ENCODE measurements at regions not wholly inside any gene's neighbourhood (a gene's known extent, or its start where the extent isn't known, plus 50 kb on each side); places are given as distances from the start of the nearest gene placed in this dataset.

GRCh38 chr7:25830215-25830614 is 321.8 kb upstream of the NFE2L3 start:
- no peak for DNase-seq

GRCh38 chr7:25831062-25831691 is 320.8 kb upstream of the NFE2L3 start:
- DNase-seq = no peak

GRCh38 chr7:25831831-25832411 is 320.1 kb upstream of the NFE2L3 start:
- DNase-seq = no peak

- DNase-seq = no peak
Observed at GRCh38 chr7:25832456-25832855, 319.5 kb upstream of the NFE2L3 start.

GRCh38 chr7:25832929-25833328 is 319.1 kb upstream of the NFE2L3 start:
- no peak for DNase-seq

- DNase-seq = no peak
Observed at GRCh38 chr7:25834050-25834449, 317.9 kb upstream of the NFE2L3 start.

- DNase-seq = no peak
Observed at GRCh38 chr7:25835197-25835596, 316.8 kb upstream of the NFE2L3 start.

- DNase-seq = no peak
Observed at GRCh38 chr7:25839084-25839769, 312.8 kb upstream of the NFE2L3 start.

GRCh38 chr7:25840209-25840792 is 311.7 kb upstream of the NFE2L3 start:
- DNase-seq = no peak

GRCh38 chr7:25841575-25841974 is 310.4 kb upstream of the NFE2L3 start:
- DNase-seq = no peak

- no peak for DNase-seq
Observed at GRCh38 chr7:25842201-25842733, 309.7 kb upstream of the NFE2L3 start.

- DNase-seq = no peak
Observed at GRCh38 chr7:25843467-25843866, 308.5 kb upstream of the NFE2L3 start.

GRCh38 chr7:25844102-25844870 is 307.7 kb upstream of the NFE2L3 start:
- no peak for DNase-seq

GRCh38 chr7:25845464-25845863 is 306.5 kb upstream of the NFE2L3 start:
- DNase-seq = no peak

GRCh38 chr7:25846722-25847121 is 305.3 kb upstream of the NFE2L3 start:
- no peak for DNase-seq

- DNase-seq = no peak
Observed at GRCh38 chr7:25847336-25848070, 304.5 kb upstream of the NFE2L3 start.

- DNase-seq = no peak
Observed at GRCh38 chr7:25849500-25850184, 302.4 kb upstream of the NFE2L3 start.

- no peak for DNase-seq
Observed at GRCh38 chr7:25850216-25850615, 301.8 kb upstream of the NFE2L3 start.

- DNase-seq = no peak
Observed at GRCh38 chr7:25850735-25851134, 301.3 kb upstream of the NFE2L3 start.

GRCh38 chr7:25851332-25852210 is 300.4 kb upstream of the NFE2L3 start:
- DNase-seq = peak; percentile 61
